ENCODE measurements at regions not wholly inside any gene's neighbourhood (a gene's known extent, or its start where the extent isn't known, plus 50 kb on each side); places are given as distances from the start of the nearest gene placed in this dataset.
"Not testable (repeated sequence)": the region's sequence is repeated elsewhere in the genome, so short reads cannot be mapped to it uniquely, and the experiment has no call there.

GRCh38 chr5:51661646-51662265 is 278.5 kb downstream of the ISL1 start:
- DNase-seq: no peak

- DNase-seq: no peak
Measured at GRCh38 chr5:51664491-51665250, 281.4 kb downstream of the ISL1 start.

- no peak for DNase-seq
Measured at GRCh38 chr5:51665251-51665593, 282.0 kb downstream of the ISL1 start.

GRCh38 chr5:51669095-51669494 is 285.8 kb downstream of the ISL1 start:
- no peak for DNase-seq

- DNase-seq: no peak
Measured at GRCh38 chr5:51678330-51678729, 295.1 kb downstream of the ISL1 start.

- no peak for DNase-seq
Measured at GRCh38 chr5:51679286-51679685, 296.0 kb downstream of the ISL1 start.

- DNase-seq: no peak
Measured at GRCh38 chr5:51684794-51685355, 301.6 kb downstream of the ISL1 start.

GRCh38 chr5:51685419-51685818 is 302.2 kb downstream of the ISL1 start:
- no peak for DNase-seq

- no peak for DNase-seq
Measured at GRCh38 chr5:51686622-51687021, 303.4 kb downstream of the ISL1 start.

GRCh38 chr5:51691538-51692079 is 308.4 kb downstream of the ISL1 start:
- DNase-seq: no peak

GRCh38 chr5:51694826-51695225 is 311.6 kb downstream of the ISL1 start:
- DNase-seq: no peak

GRCh38 chr5:51696122-51696521 is 312.9 kb downstream of the ISL1 start:
- no peak for DNase-seq

- not testable (repeated sequence) for DNase-seq
Measured at GRCh38 chr5:51702046-51702445, 318.8 kb downstream of the ISL1 start.

- no peak for DNase-seq
Measured at GRCh38 chr5:51712201-51712600, 329.0 kb downstream of the ISL1 start.

GRCh38 chr5:51715445-51715844 is 332.2 kb downstream of the ISL1 start:
- DNase-seq: not testable (repeated sequence)

- DNase-seq: no peak
Measured at GRCh38 chr5:51731421-51732029, 348.3 kb downstream of the ISL1 start.

GRCh38 chr5:51732304-51732703 is 349.1 kb downstream of the ISL1 start:
- DNase-seq: no peak

GRCh38 chr5:51734677-51735076 is 351.4 kb downstream of the ISL1 start:
- no peak for DNase-seq

GRCh38 chr5:51746023-51746422 is 362.8 kb downstream of the ISL1 start:
- no peak for DNase-seq

GRCh38 chr5:51748647-51749046 is 365.4 kb downstream of the ISL1 start:
- DNase-seq: no peak
